GM13976 (cell line): ENCODE measurements at regions not wholly inside any gene's neighbourhood (a gene's known extent, or its start where the extent isn't known, plus 50 kb on each side); places are given as distances from the start of the nearest gene placed in this dataset.
"Not testable (repeated sequence)": the region's sequence is repeated elsewhere in the genome, so short reads cannot be mapped to it uniquely, and the experiment has no call there.

Source experiments
- DNase-seq: peaks from one replicate; pipeline ENCODE4 v3.0.0; 2012; ENCODE audit warnings: low spot score
- CTCF ChIP-seq: IDR thresholded peaks from 2 replicates; pipeline ENCODE4 v1.5.1; 2012; ENCODE audit warnings: borderline replicate concordance, mild to moderate bottlenecking; ENCODE audit not compliant: insufficient read depth; ENCODE audit errors: extremely low read depth, missing control alignments, control extremely low read depth
- in situ Hi-C: fragments of 300-500 bp; cut with MboI; formaldehyde crosslinking; loops from one replicate; pipeline ENCODE4 v1.12.0; 2022; ENCODE audit warnings: low sequenced_read_pairs, mixed read lengths, inconsistent platforms; ENCODE audit not compliant: unreplicated experiment

- no peak for DNase-seq
- no peak for TF ChIP-seq CTCF
- in situ Hi-C loops = no loop called here
Observed at GRCh38 chr12:72178244-72178643, 93.9 kb upstream of the TRHDE start.

GRCh38 chr12:72178871-72179270 is 93.3 kb upstream of the TRHDE start:
- in situ Hi-C loops = no loop called here

GRCh38 chr12:72179841-72180240 is 92.3 kb upstream of the TRHDE start:
- in situ Hi-C loops = no loop called here
- TF ChIP-seq CTCF = no peak
- DNase-seq = no peak

More at GRCh38 chr12:72178871-72179270, 93.3 kb upstream of the TRHDE start:
- DNase-seq = no peak
- no peak for TF ChIP-seq CTCF

DNA sequence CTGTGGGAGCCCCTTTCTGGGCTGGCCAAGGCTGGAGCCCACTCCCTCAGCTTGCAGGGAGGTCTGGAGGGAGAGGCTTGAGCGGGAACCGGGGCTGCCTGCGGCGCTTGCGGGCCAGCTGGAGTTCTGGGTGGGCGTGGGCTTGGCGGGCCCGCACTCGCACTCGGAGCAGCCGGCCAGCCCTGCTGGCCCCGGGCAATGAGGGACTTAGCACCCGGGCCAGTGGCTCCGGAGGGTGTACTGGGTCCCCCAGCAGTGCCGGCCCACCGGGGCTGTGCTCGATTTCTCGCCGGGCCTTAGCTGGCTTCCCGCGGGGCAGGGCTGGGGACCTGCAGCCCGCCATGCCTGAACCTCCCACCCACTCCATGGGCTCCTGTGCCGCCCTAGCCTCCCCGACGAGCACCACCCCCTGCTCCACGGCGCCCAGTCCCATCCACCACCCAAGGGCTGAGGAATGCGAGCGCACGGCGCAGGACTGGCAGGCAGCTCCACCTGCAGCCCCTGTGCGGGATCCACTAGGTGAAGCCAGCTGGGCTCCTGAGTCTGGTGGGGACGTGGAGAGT is 87.1 kb upstream of the TRHDE start:
- in situ Hi-C loops, DNase-seq: not testable (repeated sequence)

DNA sequence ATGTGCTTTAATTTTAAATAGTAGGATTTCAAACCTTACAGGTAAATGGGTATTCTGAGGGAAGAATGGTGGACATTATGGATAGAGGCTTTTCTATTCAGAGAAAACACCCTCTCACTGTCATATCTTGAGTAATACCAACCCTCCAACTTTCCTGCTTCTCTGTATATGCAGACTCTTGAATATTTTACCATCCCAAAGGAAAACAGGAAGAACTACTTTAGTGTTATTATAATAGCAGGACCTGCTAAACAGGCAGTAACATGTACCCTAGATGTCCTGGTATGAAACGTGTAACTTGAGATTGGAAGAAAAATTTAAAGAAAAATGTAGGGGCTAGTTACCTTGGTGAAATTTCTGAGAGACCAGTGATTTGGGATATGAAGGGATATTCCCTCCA is 82.9 kb upstream of the TRHDE start:
- in situ Hi-C loops = no loop called here
- DNase-seq = no peak
- no peak for TF ChIP-seq CTCF

DNA sequence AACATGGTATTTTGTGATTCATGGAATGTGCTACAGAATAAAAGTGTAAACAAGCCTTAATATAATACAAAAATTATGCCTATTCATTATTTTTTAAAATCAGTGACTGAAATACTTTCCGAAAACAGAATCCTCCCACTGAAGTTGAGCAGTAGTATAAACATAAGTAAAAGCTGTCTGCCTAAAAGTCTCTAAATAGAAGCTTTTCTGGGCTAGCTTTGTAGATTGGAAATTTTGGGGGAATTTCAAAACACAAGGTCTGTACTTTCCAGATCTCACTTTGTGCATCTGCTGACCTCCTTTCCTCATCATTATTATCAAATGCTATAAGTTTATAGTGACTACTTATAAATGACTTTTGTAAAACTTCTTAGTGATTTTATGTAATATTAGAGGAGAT is 80.4 kb upstream of the TRHDE start:
- in situ Hi-C loops = no loop called here
- TF ChIP-seq CTCF = no peak

DNA sequence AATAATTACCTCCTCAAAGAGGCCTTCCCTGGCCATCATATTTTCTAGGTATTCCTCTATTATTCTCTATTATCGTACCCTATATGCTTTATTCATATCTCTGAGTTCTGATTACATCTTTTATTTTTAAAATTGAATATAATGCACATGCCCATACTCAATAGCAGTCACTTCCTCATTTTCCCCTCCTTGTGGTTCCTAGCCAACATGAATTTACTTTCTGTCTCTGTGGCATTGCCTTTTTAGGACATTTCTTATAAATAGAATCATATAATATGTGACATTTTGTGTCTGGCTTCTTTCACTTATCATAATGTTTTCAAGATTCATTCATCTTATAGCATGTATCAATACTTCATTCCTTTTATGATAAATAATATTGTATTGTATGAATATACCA is 74.4 kb upstream of the TRHDE start:
- no peak for TF ChIP-seq CTCF
- in situ Hi-C loops = no loop called here
- DNase-seq = no peak

More for the DNA sequence above, 80.4 kb upstream of the TRHDE start:
- DNase-seq = no peak

DNA sequence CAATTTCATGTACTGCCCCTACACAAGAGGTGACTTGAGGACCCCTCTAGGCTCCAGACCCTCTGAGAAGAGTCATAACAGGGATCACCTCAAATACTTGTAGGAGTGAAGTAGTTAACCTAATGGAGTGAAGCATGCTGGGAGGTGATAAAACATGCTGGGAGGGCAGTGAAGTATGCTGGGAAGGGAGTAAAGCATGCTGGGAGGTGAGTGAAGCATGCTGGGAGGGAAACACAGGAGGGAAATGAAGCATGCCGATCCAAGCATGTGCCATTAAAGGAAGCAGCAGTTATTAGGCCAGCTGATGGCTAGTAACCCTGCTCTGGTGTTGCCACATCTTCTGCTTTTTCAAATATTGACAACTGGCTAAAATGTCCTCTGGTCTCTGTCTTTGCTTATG is 70.7 kb upstream of the TRHDE start:
- in situ Hi-C loops = no loop called here
- TF ChIP-seq CTCF = no peak
- DNase-seq = no peak
